ENCODE measurements at regions not wholly inside any gene's neighbourhood (a gene's known extent, or its start where the extent isn't known, plus 50 kb on each side); places are given as distances from the start of the nearest gene placed in this dataset.

DNA sequence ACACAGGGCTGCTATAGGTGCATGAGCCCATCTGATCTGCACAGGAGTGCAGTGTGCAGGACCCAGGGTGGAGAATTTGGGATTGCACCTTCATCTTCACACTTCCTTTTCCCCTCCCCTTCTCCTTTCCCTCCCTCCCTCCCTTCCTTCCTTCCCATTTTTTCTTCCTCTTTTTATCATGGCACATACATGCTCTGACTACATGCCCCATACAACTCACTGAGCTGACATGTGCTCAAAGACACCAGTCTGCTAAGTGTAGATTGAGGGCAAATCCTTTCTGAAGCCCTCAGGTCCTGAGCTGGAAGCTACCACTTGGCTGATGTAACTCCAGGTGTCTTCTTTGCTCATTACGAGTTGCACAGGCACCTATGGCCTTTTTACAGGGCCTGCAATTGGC lies 365.3 kb upstream of the ZNF32 start:
- TF ChIP-seq CTCF (IDR thresholded peaks at IDR 0.05) (no peak), POLR2AphosphoS5 (IDR thresholded peaks at IDR 0.05) (no peak), POLR2A (IDR thresholded peaks at IDR 0.05) (no peak)

All from transverse colon (tissue), 4 donors.